Stimulated activated naive CD4-positive, alpha-beta T cell treated with Interleukin-2 at 50 U/mL for 16 hours (primary cell): ENCODE measurements at regions not wholly inside any gene's neighbourhood (a gene's known extent, or its start where the extent isn't known, plus 50 kb on each side); places are given as distances from the start of the nearest gene placed in this dataset.

Source experiments
- DNase-seq: peaks from one replicate; lab custom pipeline; 2025; lab: John Stamatoyannopoulos, UW

DNA sequence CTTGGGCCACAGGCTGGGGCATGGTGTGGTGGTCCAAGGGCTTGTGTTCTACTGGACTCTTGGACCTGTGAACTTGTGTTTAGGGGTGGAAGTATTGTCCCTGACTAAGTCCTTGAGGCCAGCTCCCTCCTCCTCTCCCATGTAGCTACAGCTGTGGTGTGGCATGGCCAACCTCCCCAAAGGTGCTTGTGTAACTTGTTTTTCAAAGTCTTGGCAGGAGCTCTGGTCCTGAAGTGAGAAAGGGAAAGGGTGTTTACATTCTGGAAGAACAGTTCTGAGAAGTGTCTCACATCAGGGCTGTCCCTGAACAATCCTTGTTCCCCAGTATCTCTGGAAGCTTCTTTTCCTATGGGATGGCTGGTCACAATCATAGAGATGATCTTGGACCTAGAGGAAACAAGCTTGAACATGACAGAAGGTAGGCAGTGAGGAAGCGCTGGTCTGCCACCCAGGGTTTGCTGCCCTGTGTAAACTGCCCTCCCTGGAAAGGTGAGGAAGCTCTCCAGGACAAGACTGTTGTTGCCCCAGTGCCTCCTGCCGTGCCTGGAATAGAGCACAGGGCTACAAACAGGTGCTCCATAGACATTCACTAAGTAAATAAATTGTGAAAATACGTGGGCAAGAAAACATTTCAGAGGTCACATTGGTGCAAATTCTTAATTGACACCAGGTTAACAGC lies 64.6 kb upstream of the KLF9 start:
- DNase-seq, result no peak

DNA sequence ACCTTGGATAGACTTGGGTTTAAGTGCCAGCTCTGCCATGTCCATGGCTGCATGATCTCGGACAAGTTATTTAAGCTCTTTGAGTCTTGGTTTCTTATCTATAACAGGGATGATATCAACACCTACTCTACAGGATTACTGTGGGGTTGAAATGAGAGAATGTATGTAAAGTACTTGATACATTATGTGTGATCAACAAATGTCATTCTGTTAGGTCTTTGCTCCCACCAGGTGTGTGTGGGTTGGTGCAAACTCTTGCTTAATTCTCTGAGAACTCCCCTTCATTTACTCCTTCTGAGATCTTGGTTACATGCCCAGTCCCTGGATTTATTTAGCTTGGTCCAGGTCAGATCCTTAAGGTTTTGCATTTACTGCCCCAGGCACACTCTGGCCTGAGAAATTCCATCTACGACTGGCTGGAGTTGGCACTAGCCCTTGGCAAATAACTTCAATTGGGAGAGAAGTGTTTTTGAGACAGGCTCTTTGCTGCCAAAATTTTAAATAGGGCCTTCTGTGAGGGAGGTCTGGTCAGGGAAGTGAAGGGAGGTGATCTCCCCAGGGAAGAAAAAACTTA lies 63.5 kb upstream of the KLF9 start:
- DNase-seq, result no peak

DNA sequence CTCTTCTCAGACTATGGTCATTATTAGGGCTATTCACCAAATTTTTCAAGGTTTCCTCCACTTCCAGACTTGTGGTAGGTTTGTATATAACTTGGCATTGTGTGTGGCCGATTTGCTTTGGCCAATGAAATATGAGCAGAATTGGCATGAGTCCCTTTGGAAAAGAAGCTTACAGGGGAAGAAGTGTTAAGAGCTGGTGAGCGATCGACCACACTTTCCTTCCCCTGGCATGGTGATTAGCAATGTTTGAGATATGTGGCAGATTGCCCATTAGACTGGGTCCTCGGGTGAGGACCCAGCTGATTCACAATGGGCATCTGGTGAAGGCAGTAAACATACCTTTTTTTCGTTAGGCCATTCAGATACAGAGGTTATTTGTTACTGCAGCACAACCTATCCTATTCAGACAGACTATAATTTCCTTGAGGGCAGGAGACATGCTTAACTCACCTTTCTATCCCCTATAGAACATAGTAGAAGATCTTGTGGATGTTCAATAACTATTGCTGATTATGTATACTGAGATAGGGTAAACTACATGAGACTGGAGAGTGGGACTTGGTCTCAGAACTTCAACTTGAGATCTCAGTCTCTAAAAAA lies 62.8 kb upstream of the KLF9 start:
- DNase-seq, result no peak

DNA sequence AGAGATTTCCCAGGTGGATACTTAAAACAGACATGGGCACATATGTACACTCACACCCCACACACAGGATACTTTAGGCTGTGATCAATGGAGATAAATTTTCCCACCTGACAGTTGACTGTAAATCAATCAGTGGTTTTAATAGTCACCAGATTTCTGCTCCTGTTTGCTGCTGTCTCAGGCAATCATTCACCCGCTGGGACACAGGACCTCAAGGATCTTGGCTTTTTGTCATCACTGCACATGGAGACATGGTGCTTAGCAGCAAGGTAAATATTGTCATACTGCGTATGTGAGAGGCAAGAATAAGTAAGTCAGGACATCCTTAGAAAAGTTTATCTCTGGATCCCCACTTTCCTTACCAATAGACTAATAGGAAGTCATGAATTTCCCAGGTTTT lies 60.8 kb upstream of the KLF9 start:
- no peak for DNase-seq

DNA sequence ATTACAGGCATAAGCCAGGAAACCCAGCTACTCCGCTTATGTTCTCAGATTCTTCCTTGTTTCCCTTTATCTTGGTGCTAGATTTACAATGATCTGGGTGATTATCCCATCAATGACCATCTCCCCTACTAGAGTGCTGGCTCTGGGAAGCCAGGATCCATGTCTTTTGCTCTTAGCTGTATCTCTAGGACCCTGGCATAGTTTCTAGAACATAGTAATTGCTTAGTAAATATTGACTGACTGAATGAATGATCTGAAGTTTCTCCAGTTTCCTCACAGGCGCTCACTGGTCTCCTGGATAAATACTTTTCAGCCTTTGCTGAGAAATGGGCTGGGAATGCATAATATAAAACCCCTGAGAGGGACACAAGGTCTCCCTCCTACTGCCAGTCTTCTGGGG lies 60.0 kb upstream of the KLF9 start:
- no peak for DNase-seq

DNA sequence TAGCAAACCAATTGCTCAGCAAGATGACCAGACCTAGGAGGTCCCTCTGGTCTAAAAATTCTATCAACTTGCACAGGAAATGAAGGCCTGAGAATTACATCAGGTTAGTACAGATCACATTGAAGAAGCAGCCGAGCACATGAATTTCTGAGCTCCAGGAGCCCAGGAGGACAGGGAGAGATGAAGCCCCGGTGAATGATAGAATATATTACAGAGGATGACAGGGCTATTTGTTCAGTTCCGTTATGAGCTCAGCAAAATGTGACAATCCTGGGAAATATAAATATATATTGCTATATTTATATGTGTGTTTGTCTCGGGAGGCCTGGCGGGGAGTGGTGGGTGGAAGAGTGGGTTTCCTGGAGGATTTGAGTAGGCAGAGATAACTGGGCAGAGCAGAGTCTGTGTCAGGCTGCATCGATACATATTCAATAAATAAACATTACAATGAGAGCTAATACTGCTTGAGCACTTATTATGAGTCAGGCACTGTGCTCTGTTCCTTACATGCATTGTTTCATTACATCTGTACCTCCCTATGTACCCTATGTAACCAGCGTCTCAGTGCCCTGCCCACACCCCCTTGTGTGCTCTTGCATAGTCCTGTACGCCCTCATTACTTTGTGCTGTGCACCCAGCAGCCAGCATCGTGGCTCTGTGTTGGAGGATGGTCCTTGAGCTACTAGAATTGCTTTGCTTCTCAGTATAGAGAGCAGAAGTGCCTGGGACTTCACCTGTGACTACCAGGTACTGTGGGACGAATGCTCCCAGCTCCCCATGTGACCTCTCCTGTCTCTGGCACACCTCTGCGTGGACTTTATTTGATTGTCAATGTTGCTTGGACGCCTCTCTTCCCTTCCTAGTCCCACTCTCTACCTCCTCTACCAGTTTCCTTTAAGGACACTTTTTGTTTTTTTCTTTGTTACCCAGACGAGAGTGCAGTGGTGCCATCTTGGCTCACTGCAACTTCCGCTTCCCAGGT lies 58.1 kb upstream of the KLF9 start:
- no peak for DNase-seq

DNA sequence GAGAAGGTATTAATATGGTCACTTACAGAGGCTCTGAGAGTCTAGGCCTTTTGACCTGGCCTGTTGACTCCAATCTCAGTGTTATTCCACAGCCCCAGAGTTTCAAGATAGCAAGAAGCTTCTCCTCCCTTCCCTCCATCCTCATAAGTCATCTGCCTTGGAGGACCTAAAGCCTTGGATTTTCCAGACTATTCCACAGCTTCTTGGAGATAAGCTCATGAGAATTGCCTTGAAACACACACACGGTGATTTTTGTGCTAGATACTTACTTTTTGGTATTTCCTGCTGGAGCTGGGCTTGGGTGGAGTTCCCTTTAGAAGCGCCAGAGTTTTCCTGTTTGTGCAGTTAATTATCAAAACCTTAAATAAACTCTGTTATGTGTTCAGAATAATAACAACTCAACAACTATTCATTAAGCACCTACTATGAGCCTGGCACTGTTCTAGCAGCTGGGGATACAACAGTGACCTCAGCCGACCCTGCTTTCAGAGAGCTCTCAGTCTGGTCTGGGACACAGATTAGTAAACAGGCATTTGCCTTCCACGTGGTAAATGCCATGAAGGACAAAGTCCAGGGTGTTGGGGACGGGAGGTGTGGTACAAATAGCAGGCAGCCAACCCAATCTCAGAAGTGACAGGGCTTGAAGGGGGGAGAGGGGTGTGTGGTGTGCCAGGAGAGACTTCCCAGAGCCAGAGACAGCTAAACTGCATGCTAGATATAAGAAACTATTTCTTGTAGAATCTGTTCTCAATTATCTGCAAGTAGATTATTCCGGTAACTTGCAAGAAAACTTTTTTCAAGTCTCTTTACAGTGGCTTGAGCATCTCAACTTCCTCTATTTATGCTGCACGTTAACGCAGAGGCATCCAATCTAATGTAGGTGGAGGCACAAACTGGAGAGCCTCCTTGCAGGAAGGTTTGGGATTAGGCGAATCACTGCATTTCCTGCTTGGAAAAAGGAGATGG lies 55.9 kb upstream of the KLF9 start:
- DNase-seq, result no peak

DNA sequence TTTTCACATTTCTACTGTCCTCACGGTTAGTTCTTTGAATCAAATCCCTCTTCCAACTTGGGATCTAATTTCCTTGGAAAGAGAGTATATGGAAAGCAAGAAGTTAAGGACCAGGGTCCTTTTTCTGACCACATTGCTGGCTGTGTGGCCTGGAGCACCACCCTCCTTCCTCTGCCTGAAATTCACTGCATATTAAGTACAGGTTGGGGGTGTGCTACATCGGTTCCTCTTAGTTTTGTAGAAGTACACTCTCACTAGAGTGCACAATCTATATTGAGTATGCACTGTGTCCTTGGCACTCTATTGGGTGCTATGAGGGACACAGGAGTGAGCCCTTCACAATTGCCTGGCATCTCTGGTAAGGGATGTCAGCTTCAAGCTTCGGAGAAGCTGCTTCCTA lies 53.8 kb upstream of the KLF9 start:
- DNase-seq, result no peak

DNA sequence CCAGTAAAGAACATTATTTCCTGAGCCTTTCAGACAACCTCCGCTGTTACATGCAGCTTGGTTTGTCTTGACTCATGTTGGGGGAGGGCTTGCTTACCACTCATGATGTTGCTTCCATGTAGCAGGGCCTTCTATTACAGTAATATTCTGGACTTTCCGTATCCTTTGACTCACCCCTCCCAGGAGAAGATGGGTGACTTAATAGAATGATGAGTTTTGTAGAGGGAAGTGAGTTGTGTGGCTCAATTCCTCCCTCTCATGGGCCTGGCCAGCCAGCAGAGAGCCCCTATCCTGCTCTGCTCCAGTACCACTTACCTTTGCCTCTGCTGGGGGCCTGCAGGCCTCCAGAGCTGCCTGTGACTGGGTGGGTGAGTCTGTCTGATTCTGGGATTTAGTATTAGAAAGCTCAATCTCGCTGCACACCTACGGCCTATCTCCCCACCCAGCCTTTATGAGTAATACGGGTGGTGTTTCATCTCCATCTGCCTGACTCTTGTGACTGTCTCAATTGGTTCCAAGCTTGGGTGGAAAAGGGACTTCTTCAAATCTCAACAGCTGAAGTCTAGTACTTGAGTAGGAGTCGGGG lies 52.6 kb upstream of the KLF9 start:
- DNase-seq, result peak; percentile 16

DNA sequence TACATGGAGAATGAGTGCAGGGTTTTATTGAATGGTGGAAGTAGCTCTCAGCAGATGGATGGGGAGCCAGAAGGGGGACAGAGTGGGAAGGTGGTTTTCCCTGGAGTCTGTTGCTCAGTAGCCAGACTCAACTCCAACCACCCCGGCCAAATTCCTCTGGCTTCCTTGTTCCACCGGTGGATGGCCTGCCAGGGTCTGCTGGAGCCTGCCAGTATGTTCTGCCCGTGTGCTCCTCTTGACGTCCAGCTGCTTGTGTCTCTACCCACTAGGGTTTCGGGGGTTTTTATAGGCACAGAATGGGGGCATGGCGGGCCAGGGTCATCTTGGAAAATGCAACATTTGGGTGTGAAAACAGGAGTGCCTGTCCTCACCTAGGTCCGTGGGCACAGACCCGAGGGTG lies 51.4 kb upstream of the KLF9 start:
- DNase-seq, result no peak

DNA sequence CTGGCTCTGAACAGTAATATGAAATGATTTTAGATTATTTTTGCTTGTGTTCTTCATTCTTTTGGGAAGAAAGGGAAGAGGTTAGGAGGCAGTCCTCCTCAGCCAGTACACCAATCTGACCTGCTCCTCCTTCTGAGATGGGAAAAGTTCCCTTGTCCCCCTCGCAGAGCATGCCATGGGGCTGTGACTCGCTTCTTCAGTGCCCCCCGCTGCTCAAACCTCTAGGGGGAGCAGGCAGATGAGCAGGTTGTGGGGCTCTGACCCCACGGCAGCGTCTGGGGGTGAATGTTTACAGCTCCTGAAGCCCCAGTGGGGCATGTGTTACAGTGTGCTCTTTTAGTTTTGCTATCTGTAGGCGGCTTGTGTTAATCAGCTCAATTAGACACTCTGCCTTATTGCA lies 50.9 kb upstream of the KLF9 start:
- DNase-seq, result no peak
